H1 (cell line): ENCODE measurements at regions not wholly inside any gene's neighbourhood (a gene's known extent, or its start where the extent isn't known, plus 50 kb on each side); places are given as distances from the start of the nearest gene placed in this dataset.

Source experiments
- CTCF ChIA-PET: fragments of 300-600 bp; sonication (Branson Sonifier 250); formaldehyde crosslinking; loops from one replicate; lab custom pipeline; 2021; ENCODE audit not compliant: partially characterized antibody; lab: Charles Lee
- POLR2A ChIA-PET: fragments of 300-600 bp; sonication (Branson Sonifier 250); formaldehyde crosslinking; loops from one replicate; lab custom pipeline; 2021; ENCODE audit warnings: inconsistent platforms; ENCODE audit not compliant: partially characterized antibody; lab: Charles Lee
- DNase-seq, 2 experiments: peaks; one replicate each; pipeline versions ENCODE4 v3.0.0 to v3.0.0-alpha.2; 2010 to 2022; ENCODE audit warnings: low spot score in 2 of 2, low read depth in 1 of 2, mixed read lengths in 1 of 2
- FAIRE-seq: peaks from 2 replicates; lab custom pipeline; 2011; peaks lifted over from hg19 to GRCh38; lab: Jason Lieb, UNC
- H2AFZ ChIP-seq: 2 replicates; pipeline ENCODE4 v1.8.1; 2012; ENCODE audit warnings: low read length, inconsistent platforms
- H2AK5ac ChIP-seq: 2 replicates; pipeline ENCODE4 v1.6.1; 2013; ENCODE audit warnings: low read depth, low read length
- H2BK120ac ChIP-seq: replicated peaks from 2 replicates; pipeline ENCODE3; 2013; ENCODE audit warnings: low read depth, low read length, inconsistent platforms
- H2BK12ac ChIP-seq: 2 replicates; pipeline ENCODE4 v1.6.1; 2013; ENCODE audit warnings: low read depth, low read length
- H2BK15ac ChIP-seq: 2 replicates; pipeline ENCODE4 v1.6.1; 2013; ENCODE audit warnings: low read length
- H2BK20ac ChIP-seq: 2 replicates; pipeline ENCODE4 v1.6.1; 2013; ENCODE audit warnings: low read length
- H2BK5ac ChIP-seq: 2 replicates; pipeline ENCODE4 v1.6.1; 2013; ENCODE audit warnings: low read depth, low read length
- H3K14ac ChIP-seq: 2 replicates; pipeline ENCODE4 v1.6.1; 2013; ENCODE audit warnings: inconsistent platforms; ENCODE audit not compliant: insufficient read length
- H3K18ac ChIP-seq: 2 replicates; pipeline ENCODE4 v1.6.1; 2013; ENCODE audit warnings: low read length; ENCODE audit errors: extremely low read depth
- H3K23ac ChIP-seq: 2 replicates; pipeline ENCODE4 v1.6.1; 2013; ENCODE audit warnings: inconsistent platforms; ENCODE audit not compliant: insufficient read length
- H3K23me2 ChIP-seq: 2 replicates; pipeline ENCODE4 v1.6.1; 2013; ENCODE audit warnings: low read depth, low read length
- H3K27ac ChIP-seq: 2 replicates; pipeline ENCODE4 v1.6.1; 2011; ENCODE audit warnings: low read depth, low read length, inconsistent platforms
- H3K27me3 ChIP-seq, 4 experiments: replicated peaks in 1 of 4; 1 replicate in 1 of 4; 2 replicates in 3 of 4; pipeline versions ENCODE4 v1.6.1 to v1.8.1; 2011 to 2013; ENCODE audit warnings: low read length in 3 of 4, mild to moderate bottlenecking in 3 of 4, inconsistent platforms in 2 of 4, mixed read lengths in 2 of 4, moderate library complexity in 1 of 4; ENCODE audit not compliant: control insufficient read depth in 3 of 4, insufficient read depth in 3 of 4; ENCODE audit errors: extremely low read depth in 1 of 4
- H3K36me3 ChIP-seq, 4 experiments: 2 replicates each; pipeline versions ENCODE4 v1.6.1 to v1.8.1; 2011 to 2013; ENCODE audit warnings: mild to moderate bottlenecking in 4 of 4, low read length in 3 of 4, moderate library complexity in 2 of 4, control low read depth in 1 of 4, inconsistent platforms in 1 of 4; ENCODE audit not compliant: insufficient read depth in 4 of 4, control insufficient read depth in 2 of 4
- H3K4ac ChIP-seq: replicated peaks from 2 replicates; pipeline ENCODE3; 2013; ENCODE audit warnings: low read length, low read depth, mixed read lengths, inconsistent platforms; ENCODE audit not compliant: insufficient read length
- H3K4me1 ChIP-seq, 4 experiments: replicated peaks in 1 of 4; 1 replicate in 1 of 4; 2 replicates in 3 of 4; pipeline versions ENCODE4 v1.6.1 to v1.8.1; 2011 to 2013; ENCODE audit warnings: low read length in 3 of 4, inconsistent platforms in 2 of 4, mixed read lengths in 1 of 4; ENCODE audit not compliant: insufficient read depth in 4 of 4, control insufficient read depth in 3 of 4
- H3K4me2 ChIP-seq, 2 experiments: 2 replicates each; pipeline versions ENCODE4 v1.6.1 to v1.8.1; 2011 to 2013; ENCODE audit warnings: low read depth in 2 of 2, low read length in 2 of 2, control low read depth in 1 of 2, inconsistent platforms in 1 of 2, mild to moderate bottlenecking in 1 of 2; ENCODE audit not compliant: insufficient read depth in 1 of 2
- H3K4me3 ChIP-seq, 4 experiments: fragments of 200-600, 300-600 bp in 1 of 4; sonication (generic), shearing (Covaris generic), sonication (Bioruptor Twin) in 1 of 4; 2 replicates each; pipeline versions ENCODE4 v1.5.1 to v1.8.1; 2011 to 2016; ENCODE audit warnings: low read length in 4 of 4, low read depth in 3 of 4, control low read depth in 2 of 4, inconsistent platforms in 2 of 4, mild to moderate bottlenecking in 2 of 4, mixed read lengths in 1 of 4, moderate library complexity in 1 of 4; ENCODE audit not compliant: insufficient read depth in 2 of 4; ENCODE audit errors: extremely low read depth in 1 of 4
- H3K56ac ChIP-seq: replicated peaks from 2 replicates; pipeline ENCODE3; 2013; ENCODE audit warnings: low read depth, mild to moderate bottlenecking, mixed read lengths, low read length, inconsistent platforms; ENCODE audit not compliant: insufficient read length
- H3K79me1 ChIP-seq: 2 replicates; pipeline ENCODE4 v1.6.1; 2013; ENCODE audit warnings: low read depth, low read length, control low read depth
- H3K79me2 ChIP-seq, 2 experiments: 2 replicates each; pipeline versions ENCODE4 v1.6.1 to v1.8.1; 2012 to 2013; ENCODE audit warnings: low read length in 2 of 2, mild to moderate bottlenecking in 2 of 2, inconsistent platforms in 1 of 2; ENCODE audit not compliant: insufficient read depth in 2 of 2, control insufficient read depth in 1 of 2
- H3K9ac ChIP-seq, 4 experiments: replicated peaks in 1 of 4; 1 replicate in 1 of 4; 2 replicates in 3 of 4; pipeline versions ENCODE4 v1.6.1 to v1.8.1; 2011 to 2013; ENCODE audit warnings: low read depth in 3 of 4, low read length in 3 of 4, control low read depth in 2 of 4, mild to moderate bottlenecking in 2 of 4, moderate library complexity in 2 of 4, inconsistent platforms in 1 of 4; ENCODE audit errors: extremely low read depth in 1 of 4
- H3K9me3 ChIP-seq, 2 experiments: 2 replicates each; pipeline versions ENCODE4 v1.6.1 to v1.8.1; 2012 to 2013; ENCODE audit warnings: mild to moderate bottlenecking in 2 of 2, moderate library complexity in 2 of 2, control low read depth in 1 of 2, inconsistent platforms in 1 of 2, low read depth in 1 of 2, low read length in 1 of 2, mixed read lengths in 1 of 2; ENCODE audit not compliant: insufficient read depth in 2 of 2
- H4K20me1 ChIP-seq, 2 experiments: replicated peaks in 1 of 2; 2 replicates each; pipeline versions ENCODE3 to v1.8.1; 2011 to 2013; ENCODE audit warnings: inconsistent platforms in 2 of 2, low read length in 2 of 2, mild to moderate bottlenecking in 1 of 2; ENCODE audit not compliant: insufficient read depth in 2 of 2, control insufficient read depth in 1 of 2
- H4K5ac ChIP-seq: 2 replicates; pipeline ENCODE4 v1.6.1; 2013; ENCODE audit warnings: low read length, low read depth, mixed read lengths, inconsistent platforms; ENCODE audit not compliant: insufficient read length
- H4K8ac ChIP-seq: 2 replicates; pipeline ENCODE4 v1.8.0; 2013; ENCODE audit warnings: mild to moderate bottlenecking, moderate library complexity, low read length, inconsistent platforms; ENCODE audit not compliant: insufficient read depth; ENCODE audit errors: extremely low read depth
- H4K91ac ChIP-seq: replicated peaks from 2 replicates; pipeline ENCODE3; 2013; ENCODE audit warnings: low read length, mixed read lengths, inconsistent platforms; ENCODE audit not compliant: insufficient read length
- CHD1 ChIP-seq: IDR thresholded peaks from 2 replicates; pipeline ENCODE4 v1.6.1; 2012; ENCODE audit warnings: low read depth, low read length, improper control_type of control experiment
- EP300 ChIP-seq, 2 experiments: IDR thresholded peaks; 1 replicate in 1 of 2; 2 replicates in 1 of 2; pipeline ENCODE4 v1.6.1; 2011 to 2012; ENCODE audit warnings: low read depth in 2 of 2, low read length in 2 of 2, mild to moderate bottlenecking in 2 of 2, borderline replicate concordance in 1 of 2, inconsistent platforms in 1 of 2, moderate library complexity in 1 of 2
- SP1 ChIP-seq: IDR thresholded peaks from 2 replicates; pipeline ENCODE4 v1.6.1; 2011; ENCODE audit warnings: low read depth, low read length
- TBP ChIP-seq: IDR thresholded peaks from 2 replicates; pipeline ENCODE4 v1.6.1; 2011; ENCODE audit warnings: low read depth, low read length, improper control_type of control experiment
- ZNF274 ChIP-seq: IDR thresholded peaks from 2 replicates; pipeline ENCODE4 v1.7.0; 2012; ENCODE audit warnings: low read length, borderline replicate concordance; ENCODE audit errors: extremely low read depth
- WGBS, 2 experiments: shearing (Covaris generic) in 1 of 2; methylation state at CpG; one replicate each; pipeline versions ENCODE4 v1.1.6 to v1.1.7; 2013 to 2015; ENCODE audit warnings: low lambda C conversion rate in 2 of 2, mixed read lengths in 2 of 2, inconsistent platforms in 1 of 2, low coverage in 1 of 2, missing lambda C conversion rate in 1 of 2; ENCODE audit not compliant: insufficient replicate concordance in 2 of 2, insufficient coverage in 1 of 2, insufficient read length in 1 of 2; ENCODE audit errors: extremely low coverage in 1 of 2, missing lambda C conversion rate in 1 of 2; 5-methylcytosine and 5-hydroxymethylcytosine counted together

GRCh38 chr2:239553376-239554000, 152.7 kb upstream of the HDAC4 start:
- Histone ChIP-seq H3K27me3 (no peaks in the 10 kb centered on the region; a peak in 1 of 7 replicates), H3K79me1 (no peaks in the 10 kb centered on the region), H4K5ac (no peak overlapping the region), H3K4ac (no peak overlapping the region), H3K23me2 (0 out of 2 replicates have a peak, but pooled peaks cover 2% of the 10 kb centered on the region), H2BK12ac (no peak overlapping the region), H3K18ac (no peak overlapping the region), H3K4me2 (no peak overlapping the region)
- FAIRE-seq = no peak
- CTCF ChIA-PET = no interaction called here
- POLR2A ChIA-PET = no interaction called here
- TF ChIP-seq TBP = no peak
- no peak for TF ChIP-seq SP1
- no peak for TF ChIP-seq CHD1
- no peak for TF ChIP-seq ZNF274
- TF ChIP-seq EP300 (IDR thresholded peaks at IDR 0.05; ENCODE audit: borderline replicate concordance in 1 of 2, low read depth in 2 of 2, low read length in 2 of 2) = no peak
- TF ChIP-seq, all 59 proteins: peak for 0
- no peak overlapping the region for H3K4me3 ChIP-seq
- H3K14ac ChIP-seq = no peak overlapping the region
- no peak overlapping the region for H2BK15ac ChIP-seq
- no peak overlapping the region for H3K23ac ChIP-seq
- H3K9ac ChIP-seq = no peak overlapping the region
- 87% methylated on average over 12 of the region's 13 CpGs; no CpG with 5 or more reads in 1 of the 2 experiments for WGBS, 2 experiments
- no peak for DNase-seq
- no peaks in the 10 kb centered on the region for H3K4me1 ChIP-seq
- no peak overlapping the region for H2BK5ac ChIP-seq
- H4K20me1 ChIP-seq = no peaks in the 10 kb centered on the region
- no peaks in the 10 kb centered on the region for H3K36me3 ChIP-seq
- H3K56ac ChIP-seq = no peak overlapping the region
- no peak overlapping the region for H2AK5ac ChIP-seq
- no peaks in the 10 kb centered on the region for H3K9me3 ChIP-seq
- H4K8ac ChIP-seq = no peak overlapping the region
- H2BK120ac ChIP-seq = no peak overlapping the region
- H3K79me2 ChIP-seq = no peaks in the 10 kb centered on the region
- H4K91ac ChIP-seq = no peak overlapping the region
- H2BK20ac ChIP-seq = no peak overlapping the region
- no peak overlapping the region for H3K27ac ChIP-seq
- H2AFZ ChIP-seq = no peak overlapping the region
